ENCODE measurements at regions not wholly inside any gene's neighbourhood (a gene's known extent, or its start where the extent isn't known, plus 50 kb on each side); places are given as distances from the start of the nearest gene placed in this dataset.
A peak's percentile ranks its signal among the peaks of the same experiment; 100 is the strongest.
"Not testable (repeated sequence)": the region's sequence is repeated elsewhere in the genome, so short reads cannot be mapped to it uniquely, and the experiment has no call there.

- TF ChIP-seq, protein P1, sequence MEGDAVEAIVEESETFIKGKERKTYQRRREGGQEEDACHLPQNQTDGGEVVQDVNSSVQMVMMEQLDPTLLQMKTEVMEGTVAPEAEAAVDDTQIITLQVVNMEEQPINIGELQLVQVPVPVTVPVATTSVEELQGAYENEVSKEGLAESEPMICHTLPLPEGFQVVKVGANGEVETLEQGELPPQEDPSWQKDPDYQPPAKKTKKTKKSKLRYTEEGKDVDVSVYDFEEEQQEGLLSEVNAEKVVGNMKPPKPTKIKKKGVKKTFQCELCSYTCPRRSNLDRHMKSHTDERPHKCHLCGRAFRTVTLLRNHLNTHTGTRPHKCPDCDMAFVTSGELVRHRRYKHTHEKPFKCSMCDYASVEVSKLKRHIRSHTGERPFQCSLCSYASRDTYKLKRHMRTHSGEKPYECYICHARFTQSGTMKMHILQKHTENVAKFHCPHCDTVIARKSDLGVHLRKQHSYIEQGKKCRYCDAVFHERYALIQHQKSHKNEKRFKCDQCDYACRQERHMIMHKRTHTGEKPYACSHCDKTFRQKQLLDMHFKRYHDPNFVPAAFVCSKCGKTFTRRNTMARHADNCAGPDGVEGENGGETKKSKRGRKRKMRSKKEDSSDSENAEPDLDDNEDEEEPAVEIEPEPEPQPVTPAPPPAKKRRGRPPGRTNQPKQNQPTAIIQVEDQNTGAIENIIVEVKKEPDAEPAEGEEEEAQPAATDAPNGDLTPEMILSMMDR (conservative IDR thresholded peaks at IDR 0.05; ENCODE audit: low read depth, low read length) = peak; percentile 3
- not testable (repeated sequence) for DNase-seq (ENCODE audit: low read depth); H3K4me3 ChIP-seq (ENCODE audit: low read depth, low read length)
Observed at GRCh38 chr9:26613851-26614350, 278.7 kb downstream of the CAAP1 start.

DNA sequence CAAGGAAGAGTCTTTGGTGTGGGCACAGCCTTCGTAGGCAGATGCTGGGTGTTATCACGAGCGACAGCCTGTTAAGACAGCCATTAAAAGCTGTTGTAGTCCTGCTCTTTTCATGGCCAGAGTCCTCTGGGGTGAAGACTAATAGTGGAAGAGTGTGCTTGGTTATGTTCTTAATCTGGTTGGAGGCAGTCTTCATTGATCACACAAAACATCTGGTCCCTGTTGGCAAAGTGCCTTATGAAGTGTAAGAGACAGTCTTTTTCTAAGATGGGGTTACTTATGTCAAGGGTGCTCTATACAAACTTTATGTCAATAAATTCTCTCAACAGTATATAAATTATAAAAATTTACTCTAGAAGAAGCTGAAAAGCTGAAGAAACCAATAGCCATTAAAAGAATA is 280.4 kb downstream of the CAAP1 start:
- no peak overlapping the region for H3K4me3 ChIP-seq (ENCODE audit: low read depth, low read length)
- no peak for DNase-seq (ENCODE audit: low read depth)
- TF ChIP-seq, protein P1 (conservative IDR thresholded peaks at IDR 0.05; ENCODE audit: low read depth, low read length) = no peak

- no peak overlapping the region for H3K4me3 ChIP-seq (ENCODE audit: low read depth, low read length)
- no peak for DNase-seq (ENCODE audit: low read depth)
- TF ChIP-seq, protein P1 (conservative IDR thresholded peaks at IDR 0.05; ENCODE audit: low read depth, low read length) = no peak
Observed at GRCh38 chr9:26606756-26607155, 285.8 kb downstream of the CAAP1 start.

DNA sequence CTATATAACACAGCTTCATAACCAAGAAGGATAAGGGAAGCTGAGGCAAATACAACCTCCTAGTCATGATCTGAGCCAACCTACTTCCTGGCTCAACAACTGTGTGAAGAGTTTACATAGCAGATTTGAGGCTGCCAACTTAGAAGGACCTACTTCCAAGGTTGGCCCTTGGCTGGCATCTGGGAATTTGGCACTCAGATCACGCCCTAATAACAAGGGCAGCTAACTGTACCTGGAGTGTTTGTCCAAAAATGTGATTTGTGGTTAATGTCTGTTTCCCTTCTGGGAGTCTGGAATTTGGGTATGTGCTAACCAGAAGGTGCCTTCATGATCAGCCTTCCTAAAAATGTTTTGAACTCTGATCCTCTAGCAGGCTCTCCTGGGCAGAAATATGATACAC is 287.2 kb downstream of the CAAP1 start:
- no peak for DNase-seq (ENCODE audit: low read depth)
- no peak overlapping the region for H3K4me3 ChIP-seq (ENCODE audit: low read depth, low read length)
- TF ChIP-seq, protein P1 (conservative IDR thresholded peaks at IDR 0.05; ENCODE audit: low read depth, low read length) = no peak

DNA sequence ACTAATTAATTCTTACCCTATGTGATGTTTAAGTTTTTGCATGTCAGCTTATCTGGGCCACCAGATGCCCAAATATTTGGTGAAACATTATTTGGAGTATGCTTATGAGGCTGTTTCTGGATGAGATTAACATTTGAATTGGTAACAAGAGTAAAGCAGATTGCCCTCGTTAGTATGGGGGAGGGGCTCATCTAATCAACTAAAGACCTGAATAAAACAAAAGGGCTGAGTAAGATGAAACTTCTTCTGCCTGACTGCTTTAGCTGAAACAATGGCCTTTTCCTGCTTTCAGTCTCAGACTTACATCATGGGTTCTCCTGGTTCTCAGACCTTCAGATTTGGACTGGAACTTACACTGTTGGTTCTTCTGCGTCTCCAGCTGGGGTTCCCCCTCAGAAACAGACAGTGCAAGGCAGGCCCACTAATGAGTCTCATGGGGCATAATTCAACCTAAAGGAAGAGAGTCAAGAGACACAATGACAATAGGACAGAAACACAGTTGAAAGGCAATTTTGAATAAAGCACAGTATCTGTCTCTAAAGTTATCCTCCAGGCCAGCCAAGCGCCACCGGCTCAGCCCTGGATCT is 288.4 kb downstream of the CAAP1 start:
- DNase-seq (ENCODE audit: low read depth) = no peak
- TF ChIP-seq, protein P1 (conservative IDR thresholded peaks at IDR 0.05; ENCODE audit: low read depth, low read length) = no peak
- no peak overlapping the region for H3K4me3 ChIP-seq (ENCODE audit: low read depth, low read length)

- no peak for DNase-seq (ENCODE audit: low read depth)
- TF ChIP-seq, protein P1 (conservative IDR thresholded peaks at IDR 0.05; ENCODE audit: low read depth, low read length) = no peak
- H3K4me3 ChIP-seq (ENCODE audit: low read depth, low read length) = no peak overlapping the region
Observed at GRCh38 chr9:26603617-26604016, 289.0 kb downstream of the CAAP1 start.

- H3K4me3 ChIP-seq (ENCODE audit: low read depth, low read length) = no peak overlapping the region
- DNase-seq (ENCODE audit: low read depth) = no peak
- TF ChIP-seq, protein P1 (conservative IDR thresholded peaks at IDR 0.05; ENCODE audit: low read depth, low read length) = no peak
Observed at GRCh38 chr9:26597542-26598149, 295.0 kb downstream of the CAAP1 start.

All from choroid plexus epithelial cell (primary cell).